DND-41 (cell line): ENCODE measurements at regions not wholly inside any gene's neighbourhood (a gene's known extent, or its start where the extent isn't known, plus 50 kb on each side); places are given as distances from the start of the nearest gene placed in this dataset.

Experiments used
- ATAC-seq: fragments of 200-7000 bp; cut with Tn5 transposase; 3 replicates; pipeline ENCODE4 v1.9.1; 2021; ENCODE audit warnings: low read depth; ENCODE audit not compliant: insufficient read depth
- DNase-seq: peaks from one replicate; pipeline ENCODE4 v3.0.0-alpha.2; 2020
- H2AFZ ChIP-seq: 2 replicates; pipeline ENCODE4 v1.6.0; 2012; ENCODE audit warnings: low read depth, low read length
- H3K27ac ChIP-seq: 2 replicates; pipeline ENCODE4 v1.5.1; 2012; ENCODE audit warnings: low read length, inconsistent platforms
- H3K27me3 ChIP-seq: fragments of 200-600 bp; sonication (generic); 2 replicates; pipeline ENCODE4 v1.6.0; 2012; ENCODE audit warnings: low read length, mild to moderate bottlenecking, inconsistent platforms; ENCODE audit not compliant: insufficient read depth, poor library complexity
- H3K36me3 ChIP-seq: 2 replicates; pipeline ENCODE4 v1.5.1; 2012; ENCODE audit warnings: low read length, inconsistent platforms; ENCODE audit not compliant: insufficient read depth
- H3K4me1 ChIP-seq: 2 replicates; pipeline ENCODE4 v1.5.1; 2012; ENCODE audit warnings: mild to moderate bottlenecking, low read length; ENCODE audit not compliant: insufficient read depth
- H3K4me2 ChIP-seq: 2 replicates; pipeline ENCODE4 v1.6.0; 2012; ENCODE audit warnings: mild to moderate bottlenecking, moderate library complexity, low read length, inconsistent platforms; ENCODE audit not compliant: insufficient read depth
- H3K4me3 ChIP-seq, 2 experiments: fragments of 200-600 bp in 1 of 2; shearing (Covaris generic) in 1 of 2; 2 replicates each; pipeline ENCODE4 v1.5.1; 2012 to 2016; ENCODE audit warnings: inconsistent platforms in 2 of 2, low read length in 2 of 2, mild to moderate bottlenecking in 2 of 2, low read depth in 1 of 2, moderate library complexity in 1 of 2
- H3K79me2 ChIP-seq: 2 replicates; pipeline ENCODE4 v1.6.0; 2012; ENCODE audit warnings: low read length, inconsistent platforms; ENCODE audit not compliant: insufficient read depth
- H3K9ac ChIP-seq: 2 replicates; pipeline ENCODE4 v1.6.0; 2012; ENCODE audit warnings: low read depth, mild to moderate bottlenecking, inconsistent platforms, low read length, moderate library complexity
- H3K9me3 ChIP-seq: 2 replicates; pipeline ENCODE4 v1.5.1; 2012; ENCODE audit warnings: low read length, moderate library complexity, mild to moderate bottlenecking, inconsistent platforms; ENCODE audit not compliant: insufficient read depth, severe bottlenecking
- H4K20me1 ChIP-seq: 2 replicates; pipeline ENCODE4 v1.6.0; 2012; ENCODE audit warnings: low read length; ENCODE audit not compliant: insufficient read depth
- CTCF ChIP-seq: IDR thresholded peaks from 2 replicates; pipeline ENCODE4 v1.5.1; 2012; ENCODE audit warnings: borderline replicate concordance, low read length, moderate library complexity, mild to moderate bottlenecking; ENCODE audit not compliant: poor library complexity, severe bottlenecking; ENCODE audit errors: extremely low read depth
- EZH2 ChIP-seq: IDR thresholded peaks from 3 replicates; pipeline ENCODE4 v1.6.1; 2012; ENCODE audit warnings: borderline replicate concordance, low read depth, mild to moderate bottlenecking, moderate library complexity, low read length, inconsistent platforms; ENCODE audit not compliant: severe bottlenecking

DNA sequence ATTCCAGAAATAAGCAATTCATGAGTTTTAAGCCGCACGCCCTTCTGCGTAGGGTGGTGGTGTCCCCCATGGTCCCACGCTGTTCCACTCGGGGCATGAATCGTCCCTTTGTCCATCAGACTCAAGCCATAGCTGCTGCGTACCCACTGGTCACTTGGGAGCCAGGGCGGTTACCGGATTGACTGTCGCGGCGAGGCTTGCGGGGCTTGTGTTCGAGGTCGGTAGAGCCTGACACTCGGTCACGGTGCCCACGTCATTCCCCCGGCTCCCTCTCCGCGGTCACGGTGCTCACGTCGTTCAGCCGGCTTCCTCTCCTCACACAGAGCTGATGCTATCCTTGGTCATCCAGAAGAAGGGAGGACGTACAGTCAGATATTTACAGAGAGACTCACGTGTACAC lies 1227.0 kb downstream of the BRD1 start:
- no peak overlapping the region for H3K4me2 ChIP-seq
- H3K27me3 ChIP-seq = no peaks in the 10 kb centered on the region
- DNase-seq (no peak), ATAC-seq (no peak)
- H3K9ac ChIP-seq = no peak overlapping the region
- no peak overlapping the region for H3K4me3 ChIP-seq
- no peaks in the 10 kb centered on the region for H3K36me3 ChIP-seq
- no peaks in the 10 kb centered on the region for H4K20me1 ChIP-seq
- peaks cover 11% of the 10 kb centered on the region for H3K9me3 ChIP-seq
- TF ChIP-seq EZH2 (no peak), CTCF (no peak)
- no peaks in the 10 kb centered on the region for H3K79me2 ChIP-seq
- H3K27ac ChIP-seq = no peak overlapping the region
- H3K4me1 ChIP-seq = no peaks in the 10 kb centered on the region
- H2AFZ ChIP-seq = no peak overlapping the region

DNA sequence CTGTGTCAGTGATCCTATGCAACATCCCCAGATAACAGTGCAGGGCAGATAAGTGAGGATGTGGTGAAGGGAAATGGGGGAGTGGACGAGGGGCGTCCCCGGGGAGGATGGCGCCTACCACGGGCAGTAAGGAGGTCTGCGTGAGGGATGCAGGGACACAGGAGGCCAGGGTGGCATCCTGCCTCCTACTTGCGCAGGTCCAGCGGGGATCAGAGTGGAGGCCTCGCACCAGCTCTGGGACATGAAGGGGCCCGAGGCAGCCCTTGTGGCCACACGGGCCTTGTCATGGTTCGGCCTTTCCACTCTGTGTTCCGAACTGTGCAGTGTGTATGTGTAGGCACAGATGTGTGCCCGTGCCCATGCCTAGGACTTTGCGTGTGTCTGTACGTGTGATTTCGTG lies 1227.5 kb downstream of the BRD1 start:
- H3K9me3 ChIP-seq = peaks cover 11% of the 10 kb centered on the region
- no peak overlapping the region for H3K4me2 ChIP-seq
- no peaks in the 10 kb centered on the region for H3K4me1 ChIP-seq
- H2AFZ ChIP-seq = no peak overlapping the region
- no peak for TF ChIP-seq EZH2
- no peak for TF ChIP-seq CTCF
- no peak overlapping the region for H3K27ac ChIP-seq
- ATAC-seq = no peak
- no peak overlapping the region for H3K9ac ChIP-seq
- no peaks in the 10 kb centered on the region for H3K36me3 ChIP-seq
- DNase-seq = no peak
- no peaks in the 10 kb centered on the region for H4K20me1 ChIP-seq
- no peak overlapping the region for H3K4me3 ChIP-seq
- no peaks in the 10 kb centered on the region for H3K79me2 ChIP-seq
- H3K27me3 ChIP-seq = no peaks in the 10 kb centered on the region

- Histone ChIP-seq H4K20me1 (no peaks in the 10 kb centered on the region), H3K27ac (no peak overlapping the region), H2AFZ (no peak overlapping the region), H3K27me3 (no peaks in the 10 kb centered on the region), H3K9ac (no peak overlapping the region), H3K4me1 (no peaks in the 10 kb centered on the region), H3K4me2 (no peak overlapping the region), H3K4me3 (no peak overlapping the region), H3K9me3 (peaks cover 11% of the 10 kb centered on the region), H3K36me3 (no peaks in the 10 kb centered on the region), H3K79me2 (no peaks in the 10 kb centered on the region)
- TF ChIP-seq EZH2 (no peak), CTCF (no peak)
- no peak for ATAC-seq
- no peak for DNase-seq
These were observed 1228.3 kb downstream of the BRD1 start for GRCh38 chr22:48599346-48599745.
